Endodermal cell (in vitro differentiated cells): ENCODE measurements at regions not wholly inside any gene's neighbourhood (a gene's known extent, or its start where the extent isn't known, plus 50 kb on each side); places are given as distances from the start of the nearest gene placed in this dataset.

Experiments used
- DNase-seq: peaks from one replicate; pipeline ENCODE4 v3.0.0-alpha.2; 2017
- H3K27ac ChIP-seq: 2 replicates; pipeline ENCODE4 v1.5.1; 2013; ENCODE audit warnings: mild to moderate bottlenecking, low read depth, low read length, moderate library complexity
- H3K27me3 ChIP-seq: 2 replicates; pipeline ENCODE4 v1.6.1; 2013; ENCODE audit warnings: mild to moderate bottlenecking, low read length, moderate library complexity; ENCODE audit not compliant: insufficient read depth, control insufficient read depth, poor library complexity, severe bottlenecking
- H3K36me3 ChIP-seq: 2 replicates; pipeline ENCODE4 v1.7.0; 2013; ENCODE audit warnings: mild to moderate bottlenecking, low read length, moderate library complexity; ENCODE audit not compliant: control insufficient read depth, insufficient read depth
- H3K4me1 ChIP-seq: one replicate; pipeline ENCODE4 v1.7.0; 2013; ENCODE audit warnings: low read length; ENCODE audit not compliant: control insufficient read depth, insufficient read depth
- H3K4me3 ChIP-seq: 2 replicates; pipeline ENCODE4 v1.5.1; 2013; ENCODE audit warnings: mild to moderate bottlenecking, low read length, moderate library complexity
- H3K9ac ChIP-seq: 2 replicates; pipeline ENCODE4 v1.6.1; 2013; ENCODE audit warnings: mild to moderate bottlenecking, low read length, moderate library complexity; ENCODE audit not compliant: poor library complexity, severe bottlenecking; ENCODE audit errors: extremely low read depth
- H3K9me3 ChIP-seq: 2 replicates; pipeline ENCODE4 v1.6.1; 2013; ENCODE audit warnings: mild to moderate bottlenecking, low read length, moderate library complexity; ENCODE audit not compliant: control insufficient read depth
- H3K27ac Mint-ChIP-seq: 2 replicates; pipeline ENCODE4 v1.8.0; 2020; ENCODE audit warnings: mixed read lengths
- H3K27me3 Mint-ChIP-seq: 2 replicates; pipeline ENCODE4 v1.8.0; 2021; ENCODE audit warnings: mild to moderate bottlenecking, mixed read lengths; ENCODE audit not compliant: insufficient read depth
- H3K36me3 Mint-ChIP-seq: 2 replicates; pipeline ENCODE4 v1.8.0; 2020; ENCODE audit warnings: low read depth, mixed read lengths
- H3K4me1 Mint-ChIP-seq: 2 replicates; pipeline ENCODE4 v1.8.0; 2020; ENCODE audit warnings: mixed read lengths
- H3K4me3 Mint-ChIP-seq: 2 replicates; pipeline ENCODE4 v1.8.0; 2020; ENCODE audit warnings: mild to moderate bottlenecking, moderate library complexity, mixed read lengths
- H3K9me3 Mint-ChIP-seq: 2 replicates; pipeline ENCODE4 v1.8.0; 2020; ENCODE audit warnings: mild to moderate bottlenecking, mixed read lengths
- WGBS, 2 experiments: methylation state at CpG; one replicate each; pipeline versions ENCODE4 v1.1.5 to v1.1.7; 2013; ENCODE audit warnings: missing lambda C conversion rate in 2 of 2, mixed read lengths in 1 of 2; ENCODE audit not compliant: insufficient coverage in 1 of 2, insufficient read length in 1 of 2; 5-methylcytosine and 5-hydroxymethylcytosine counted together
- TF ChIP-seq, protein P1 (sequence below): fragments of 200-600 bp; sonication (generic); conservative IDR thresholded peaks from 2 replicates; pipeline ENCODE4 v1.5.0; 2021; ENCODE audit warnings: antibody characterized with exemption, mild to moderate bottlenecking

DNA sequence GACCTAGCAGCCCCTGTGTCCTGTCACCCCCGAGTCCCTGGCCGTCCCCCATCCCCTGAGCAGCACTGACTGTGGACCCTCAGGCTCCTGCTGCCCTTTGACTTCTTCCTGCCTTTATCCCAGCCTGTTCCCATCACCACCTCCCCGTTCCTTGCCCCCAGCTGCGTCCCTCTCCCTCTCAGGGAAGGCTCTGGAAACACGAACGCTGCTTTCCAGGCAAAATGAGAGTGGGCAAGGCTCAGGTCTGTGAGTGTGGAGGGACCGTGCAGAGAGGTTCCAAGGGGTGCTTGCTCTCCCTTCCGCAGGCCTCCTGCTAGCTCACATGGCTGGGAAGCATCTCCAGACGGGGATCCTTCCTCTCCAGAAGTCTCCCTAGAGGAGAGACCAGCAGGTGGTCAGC lies 501.8 kb upstream of the SALL3 start:
- no peak overlapping the region for H3K4me3 Mint-ChIP-seq
- no peak for DNase-seq
- H3K4me1 Mint-ChIP-seq, result no peaks in the 10 kb centered on the region
- H3K4me3 ChIP-seq, result no peak overlapping the region
- no peaks in the 10 kb centered on the region for H3K36me3 Mint-ChIP-seq
- no peaks in the 10 kb centered on the region for H3K9me3 ChIP-seq
- H3K9me3 Mint-ChIP-seq, result no peaks in the 10 kb centered on the region
- TF ChIP-seq, protein P1, sequence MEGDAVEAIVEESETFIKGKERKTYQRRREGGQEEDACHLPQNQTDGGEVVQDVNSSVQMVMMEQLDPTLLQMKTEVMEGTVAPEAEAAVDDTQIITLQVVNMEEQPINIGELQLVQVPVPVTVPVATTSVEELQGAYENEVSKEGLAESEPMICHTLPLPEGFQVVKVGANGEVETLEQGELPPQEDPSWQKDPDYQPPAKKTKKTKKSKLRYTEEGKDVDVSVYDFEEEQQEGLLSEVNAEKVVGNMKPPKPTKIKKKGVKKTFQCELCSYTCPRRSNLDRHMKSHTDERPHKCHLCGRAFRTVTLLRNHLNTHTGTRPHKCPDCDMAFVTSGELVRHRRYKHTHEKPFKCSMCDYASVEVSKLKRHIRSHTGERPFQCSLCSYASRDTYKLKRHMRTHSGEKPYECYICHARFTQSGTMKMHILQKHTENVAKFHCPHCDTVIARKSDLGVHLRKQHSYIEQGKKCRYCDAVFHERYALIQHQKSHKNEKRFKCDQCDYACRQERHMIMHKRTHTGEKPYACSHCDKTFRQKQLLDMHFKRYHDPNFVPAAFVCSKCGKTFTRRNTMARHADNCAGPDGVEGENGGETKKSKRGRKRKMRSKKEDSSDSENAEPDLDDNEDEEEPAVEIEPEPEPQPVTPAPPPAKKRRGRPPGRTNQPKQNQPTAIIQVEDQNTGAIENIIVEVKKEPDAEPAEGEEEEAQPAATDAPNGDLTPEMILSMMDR, result no peak
- WGBS, 2 experiments, result 83 to 90% methylated on average over 7 to 9 of the region's 9 CpGs
- no peak overlapping the region for H3K27ac ChIP-seq
- no peak overlapping the region for H3K27ac Mint-ChIP-seq
- H3K36me3 ChIP-seq, result no peaks in the 10 kb centered on the region
- no peaks in the 10 kb centered on the region for H3K4me1 ChIP-seq
- H3K9ac ChIP-seq, result no peak overlapping the region
- no peaks in the 10 kb centered on the region for H3K27me3 Mint-ChIP-seq
- H3K27me3 ChIP-seq, result no peaks in the 10 kb centered on the region

DNA sequence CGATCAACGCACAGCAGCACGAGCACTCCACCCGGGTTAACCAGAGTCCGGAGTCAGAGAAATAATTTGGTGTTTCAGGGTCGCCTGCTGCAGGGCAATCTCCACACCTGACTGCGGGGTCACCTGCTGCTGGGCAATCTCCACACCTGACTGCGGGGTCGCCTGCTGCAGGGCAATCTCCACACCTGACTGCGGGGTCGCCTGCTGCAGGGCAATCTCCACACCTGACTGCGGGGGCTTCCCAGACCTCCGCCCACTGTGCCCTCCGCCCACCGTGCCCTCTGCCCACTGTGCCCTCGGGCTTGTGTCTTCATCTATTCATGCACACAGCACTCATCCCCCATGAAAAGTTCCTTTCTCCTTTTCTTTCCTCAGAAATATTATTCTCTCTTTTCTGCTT lies 500.2 kb upstream of the SALL3 start:
- Histone ChIP-seq H3K4me3 (no peak overlapping the region), H3K9ac (no peak overlapping the region), H3K27ac (no peak overlapping the region), H3K4me1 (no peaks in the 10 kb centered on the region), H3K9me3 (no peaks in the 10 kb centered on the region), H3K36me3 (no peaks in the 10 kb centered on the region), H3K27me3 (no peaks in the 10 kb centered on the region)
- Mint-ChIP-seq H3K27me3 (no peaks in the 10 kb centered on the region), H3K4me1 (no peaks in the 10 kb centered on the region), H3K36me3 (no peaks in the 10 kb centered on the region), H3K9me3 (no peaks in the 10 kb centered on the region), H3K27ac (no peak overlapping the region), H3K4me3 (no peak overlapping the region)
- 91 to 100% methylated on average over 12 to 16 of the region's 16 CpGs for WGBS, 2 experiments
- TF ChIP-seq, protein P1, result no peak
- DNase-seq, result no peak

DNA sequence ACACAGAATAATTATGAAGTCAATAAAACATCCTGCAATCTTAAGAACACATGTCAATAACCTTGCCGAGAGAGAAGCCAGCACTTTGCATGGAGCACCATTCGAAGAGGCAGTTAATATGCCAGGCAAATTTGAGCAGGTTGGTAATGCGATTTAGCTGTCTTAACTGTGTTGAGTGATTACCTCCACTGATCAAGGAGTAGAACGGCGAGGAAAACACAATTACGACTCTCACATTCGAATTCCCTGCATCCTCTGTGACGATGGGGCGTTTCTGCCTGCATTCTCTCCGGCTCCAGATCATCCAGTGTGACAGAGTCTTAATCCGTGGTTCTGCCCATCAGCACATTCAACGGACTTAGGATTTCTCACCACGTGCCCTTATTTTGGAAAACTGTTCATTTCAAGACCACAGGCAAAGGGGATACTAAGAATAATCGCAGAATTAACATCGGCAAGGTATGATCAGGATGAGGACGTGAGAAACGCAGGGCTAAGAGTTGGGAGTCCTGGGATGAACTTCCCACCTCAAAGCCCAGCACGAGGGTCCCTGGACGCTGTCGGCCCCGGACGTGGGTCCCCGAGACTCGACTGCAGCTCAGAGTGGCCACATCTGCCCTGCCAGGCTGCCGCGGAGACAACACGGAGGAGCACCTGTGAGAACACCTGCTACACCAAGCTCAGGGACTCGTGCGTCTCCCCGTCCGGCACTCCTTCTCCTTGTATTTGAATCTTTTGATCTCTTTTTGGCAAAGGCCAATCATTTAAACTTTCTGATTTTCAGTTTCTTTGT lies 499.2 kb upstream of the SALL3 start:
- WGBS, 2 experiments, result 90 to 91% methylated on average over 28 to 31 of the region's 31 CpGs

More for the DNA sequence above, 499.2 kb upstream of the SALL3 start:
- Histone ChIP-seq H3K27me3 (no peaks in the 10 kb centered on the region), H3K9me3 (no peaks in the 10 kb centered on the region), H3K36me3 (no peaks in the 10 kb centered on the region), H3K9ac (no peak overlapping the region), H3K27ac (no peak overlapping the region), H3K4me3 (no peak overlapping the region), H3K4me1 (no peaks in the 10 kb centered on the region)
- Mint-ChIP-seq H3K27me3 (no peaks in the 10 kb centered on the region), H3K4me1 (no peaks in the 10 kb centered on the region), H3K9me3 (no peaks in the 10 kb centered on the region), H3K36me3 (no peaks in the 10 kb centered on the region), H3K27ac (no peak overlapping the region), H3K4me3 (no peak overlapping the region)
- TF ChIP-seq, protein P1, result no peak
- no peak for DNase-seq
